ENCODE measurements at regions not wholly inside any gene's neighbourhood (a gene's known extent, or its start where the extent isn't known, plus 50 kb on each side); places are given as distances from the start of the nearest gene placed in this dataset.

- no peaks in the 10 kb centered on the region for H3K79me2 ChIP-seq (ENCODE audit: low read length)
- no peaks in the 10 kb centered on the region for H4K20me1 ChIP-seq (ENCODE audit: low read length)
- intact Hi-C loops (cut with micrococcal nuclease) = no loop called here
- no peaks in the 10 kb centered on the region for H3F3A ChIP-seq (ENCODE audit: low read length, unreplicated experiment)
- no peak for DNase-seq
- ATAC-seq = no peak
- CTCF ChIA-PET = no interaction called here
- H3K36me3 ChIP-seq (ENCODE audit: low read depth, low read length) = no peaks in the 10 kb centered on the region
- no peaks in the 10 kb centered on the region for H3K9me3 ChIP-seq (ENCODE audit: low read length)
- H3K4me3 ChIP-seq (ENCODE audit: low read length) = no peak overlapping the region
- H2AFZ ChIP-seq (ENCODE audit: low read length) = no peak overlapping the region
- H3K9me2 ChIP-seq (replicated peaks; ENCODE audit: low read length) = no peaks in the 10 kb centered on the region
- no peaks in the 10 kb centered on the region for H3K4me1 ChIP-seq (ENCODE audit: insufficient read depth, low read length)
- TF ChIP-seq EZH2phosphoT487 (IDR thresholded peaks at IDR 0.05; ENCODE audit: borderline replicate concordance, low read length) (no peak), EZH2 (IDR thresholded peaks at IDR 0.05; ENCODE audit: low read length, unreplicated experiment) (no peak), CTCF (conservative IDR thresholded peaks at IDR 0.05; ENCODE audit: low read depth, low read length) (no peak)
- H3K9ac ChIP-seq (ENCODE audit: low read length) = no peak overlapping the region
- no peak overlapping the region for H3K27ac ChIP-seq (ENCODE audit: low read length)
- BruUV-seq (replicated peaks) = no TSS peak
- H3K27me3 ChIP-seq (ENCODE audit: low read length) = no peaks in the 10 kb centered on the region
- POLR2A ChIA-PET (ENCODE audit: unreplicated experiment) = no interaction called here
- H3K4me2 ChIP-seq (ENCODE audit: low read length) = no peak overlapping the region
Measured at GRCh38 chr11:106344966-106345365, 267.5 kb downstream of the AASDHPPT start.

GRCh38 chr11:106353031-106353430 is 275.6 kb downstream of the AASDHPPT start:
- no peak for ATAC-seq
- H4K20me1 ChIP-seq (ENCODE audit: low read length) = no peaks in the 10 kb centered on the region
- H3K79me2 ChIP-seq (ENCODE audit: low read length) = no peaks in the 10 kb centered on the region
- no peak for TF ChIP-seq EZH2 (IDR thresholded peaks at IDR 0.05; ENCODE audit: low read length, unreplicated experiment)
- no peak for TF ChIP-seq EZH2phosphoT487 (IDR thresholded peaks at IDR 0.05; ENCODE audit: borderline replicate concordance, low read length)
- TF ChIP-seq CTCF (conservative IDR thresholded peaks at IDR 0.05; ENCODE audit: low read depth, low read length) = no peak
- CTCF ChIA-PET = no interaction called here
- DNase-seq = no peak
- no peak overlapping the region for H3K4me3 ChIP-seq (ENCODE audit: low read length)
- POLR2A ChIA-PET (ENCODE audit: unreplicated experiment) = no interaction called here
- no peaks in the 10 kb centered on the region for H3K27me3 ChIP-seq (ENCODE audit: low read length)
- H3K9me3 ChIP-seq (ENCODE audit: low read length) = no peaks in the 10 kb centered on the region
- no peaks in the 10 kb centered on the region for H3K9me2 ChIP-seq (replicated peaks; ENCODE audit: low read length)
- intact Hi-C loops (cut with micrococcal nuclease) = no loop called here
- no peaks in the 10 kb centered on the region for H3K4me1 ChIP-seq (ENCODE audit: insufficient read depth, low read length)
- no peaks in the 10 kb centered on the region for H3F3A ChIP-seq (ENCODE audit: low read length, unreplicated experiment)
- no TSS peak for BruUV-seq (replicated peaks)
- H3K4me2 ChIP-seq (ENCODE audit: low read length) = no peak overlapping the region
- no peak overlapping the region for H3K9ac ChIP-seq (ENCODE audit: low read length)
- no peak overlapping the region for H2AFZ ChIP-seq (ENCODE audit: low read length)
- H3K36me3 ChIP-seq (ENCODE audit: low read depth, low read length) = no peaks in the 10 kb centered on the region
- no peak overlapping the region for H3K27ac ChIP-seq (ENCODE audit: low read length)

DNA sequence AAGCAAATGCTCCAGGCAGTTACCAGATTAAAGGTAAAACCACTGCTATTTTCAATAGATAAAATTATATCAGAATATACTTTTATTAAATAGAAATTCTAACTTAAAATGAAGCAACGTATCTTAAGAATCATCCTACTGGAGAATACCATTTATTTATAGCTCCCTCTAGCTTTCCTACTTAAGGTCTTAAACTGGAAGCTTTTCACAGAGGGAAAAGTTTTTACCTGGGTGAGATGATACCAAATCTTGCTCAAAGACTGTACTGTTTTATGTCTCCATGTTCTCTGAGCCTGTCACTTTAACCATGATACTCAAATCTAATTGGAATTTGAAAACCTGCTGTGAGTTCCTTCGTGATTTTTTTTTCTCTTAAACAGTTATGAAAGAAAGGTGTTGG is 291.8 kb downstream of the AASDHPPT start:
- POLR2A ChIA-PET (ENCODE audit: unreplicated experiment) = no interaction called here

More for the DNA sequence above, 291.8 kb downstream of the AASDHPPT start:
- CTCF ChIA-PET = no interaction called here
- no peak overlapping the region for H3K9ac ChIP-seq (ENCODE audit: low read length)
- intact Hi-C loops (cut with micrococcal nuclease) = loop anchor here (2.0 kb wide), 1 partner anchor 30 kb away; no protein-coding TSS in a partner anchor
- no peak overlapping the region for H3K4me3 ChIP-seq (ENCODE audit: low read length)
- no peaks in the 10 kb centered on the region for H3K27me3 ChIP-seq (ENCODE audit: low read length)
- H3F3A ChIP-seq (ENCODE audit: low read length, unreplicated experiment) = no peaks in the 10 kb centered on the region
- no peaks in the 10 kb centered on the region for H3K79me2 ChIP-seq (ENCODE audit: low read length)
- H3K9me3 ChIP-seq (ENCODE audit: low read length) = no peaks in the 10 kb centered on the region
- TF ChIP-seq CTCF (conservative IDR thresholded peaks at IDR 0.05; ENCODE audit: low read depth, low read length) (peak; percentile 21; the same call in 1 of the 2 replicates), EZH2 (IDR thresholded peaks at IDR 0.05; ENCODE audit: low read length, unreplicated experiment) (no peak)
- ATAC-seq (0 out of 2 replicates have a peak, but pooled peaks have one; percentile 14), DNase-seq (no peak)
- no peaks in the 10 kb centered on the region for H3K9me2 ChIP-seq (replicated peaks; ENCODE audit: low read length)
- H3K27ac ChIP-seq (ENCODE audit: low read length) = no peak overlapping the region
- H4K20me1 ChIP-seq (ENCODE audit: low read length) = no peaks in the 10 kb centered on the region
- peak overlapping the region; percentile 4; the same call in 1 of the 2 replicates for H3K4me2 ChIP-seq (ENCODE audit: low read length)
- 0 out of 2 replicates have a peak overlapping the region, but pooled peaks have one; percentile 15 for H2AFZ ChIP-seq (ENCODE audit: low read length)
- H3K36me3 ChIP-seq (ENCODE audit: low read depth, low read length) = no peaks in the 10 kb centered on the region
- no TSS peak for BruUV-seq (replicated peaks)
- peaks cover 20% of the 10 kb centered on the region for H3K4me1 ChIP-seq (ENCODE audit: insufficient read depth, low read length)

All from PC-3 (cell line).